OCI-LY7 (cell line): ENCODE measurements at regions not wholly inside any gene's neighbourhood (a gene's known extent, or its start where the extent isn't known, plus 50 kb on each side); places are given as distances from the start of the nearest gene placed in this dataset.

Experiments
- BruUV-seq: library from RNA; stranded (reverse); fragments of 400-500 nt; replicated peaks from 2 replicates; lab custom pipeline; 2021; lab: Mats Ljungman, UMichigan
- CTCF ChIA-PET: fragments of 300-600 bp; sonication (Branson Sonifier 250); formaldehyde crosslinking; loops from one replicate; lab custom pipeline; 2022; ENCODE audit warnings: antibody characterized with exemption; ENCODE audit not compliant: unreplicated experiment; lab: Charles Lee
- POLR2A ChIA-PET: fragments of 300-600 bp; sonication (Branson Sonifier 250); formaldehyde crosslinking; loops from one replicate; lab custom pipeline; 2022; ENCODE audit warnings: antibody characterized with exemption; lab: Charles Lee
- DNase-seq: peaks from one replicate; pipeline ENCODE4 v3.0.0-alpha.2; 2015; ENCODE audit warnings: low spot score
- H2AFZ ChIP-seq: fragments of 200-600 bp; sonication (generic), shearing (Covaris generic); 2 replicates; pipeline ENCODE4 v1.6.1; 2014; ENCODE audit warnings: mild to moderate bottlenecking, antibody characterized with exemption, low read length, moderate library complexity
- H3K27ac ChIP-seq: fragments of 200-600 bp; sonication (generic); 2 replicates; pipeline ENCODE4 v1.5.1; 2014; ENCODE audit warnings: mixed run types, low read depth, mild to moderate bottlenecking, moderate library complexity, low read length, inconsistent platforms; ENCODE audit not compliant: poor library complexity, severe bottlenecking
- H3K36me3 ChIP-seq: fragments of 200-600 bp; sonication (generic); 2 replicates; pipeline ENCODE4 v1.6.1; 2014; ENCODE audit warnings: mild to moderate bottlenecking, antibody characterized with exemption, low read length, moderate library complexity, mixed read lengths; ENCODE audit not compliant: insufficient read depth
- H3K4me1 ChIP-seq: fragments of 200-600 bp; sonication (generic); 2 replicates; pipeline ENCODE4 v1.5.1; 2014; ENCODE audit warnings: mild to moderate bottlenecking, low read length; ENCODE audit not compliant: insufficient read depth, poor library complexity, severe bottlenecking
- H3K4me2 ChIP-seq: fragments of 200-600 bp; sonication (generic); 2 replicates; pipeline ENCODE4 v1.6.1; 2014; ENCODE audit warnings: mild to moderate bottlenecking, low read length
- H3K4me3 ChIP-seq: fragments of 200-600 bp; sonication (generic); 2 replicates; pipeline ENCODE4 v1.5.1; 2014; ENCODE audit warnings: mild to moderate bottlenecking, low read depth, low read length; ENCODE audit not compliant: poor library complexity, severe bottlenecking
- H3K79me2 ChIP-seq: fragments of 200-600 bp; sonication (generic); 2 replicates; pipeline ENCODE4 v1.6.1; 2016; ENCODE audit warnings: low read depth, mild to moderate bottlenecking, low read length, moderate library complexity, mixed read lengths; ENCODE audit not compliant: insufficient read depth
- H3K9me2 ChIP-seq: fragments of 200-600 bp; sonication (generic); 2 replicates; pipeline ENCODE4 v1.6.1; 2016; ENCODE audit warnings: mild to moderate bottlenecking, low read length, mixed read lengths; ENCODE audit not compliant: insufficient read depth
- H3K9me3 ChIP-seq: fragments of 200-600 bp; sonication (generic); 2 replicates; pipeline ENCODE4 v1.6.1; 2014; ENCODE audit warnings: mild to moderate bottlenecking, mixed run types, low read length, mixed read lengths
- H4K20me1 ChIP-seq: fragments of 200-600 bp; sonication (generic); 2 replicates; pipeline ENCODE4 v1.6.1; 2014; ENCODE audit warnings: mild to moderate bottlenecking, antibody characterized with exemption, low read length, moderate library complexity, mixed read lengths; ENCODE audit not compliant: insufficient read depth
- EZH2phosphoT487 ChIP-seq: fragments of 200-600 bp; sonication (generic); IDR thresholded peaks from 2 replicates; pipeline ENCODE4 v1.6.1; 2018; ENCODE audit warnings: low read depth, borderline replicate concordance, mild to moderate bottlenecking, mixed run types, antibody characterized with exemption, low read length, moderate library complexity, mixed read lengths
- intact Hi-C: fragments of 100-400 bp; cut with micrococcal nuclease; formaldehyde crosslinking; loops from one replicate; pipeline ENCODE4 v1.10.0; 2022; ENCODE audit not compliant: unreplicated experiment
- TF ChIP-seq, protein P1 (sequence below): fragments of 200-600 bp; sonication (generic); conservative IDR thresholded peaks from 2 replicates; pipeline ENCODE4 v1.5.1; 2014; ENCODE audit warnings: mild to moderate bottlenecking, antibody characterized with exemption, low read length, moderate library complexity, mixed read lengths

DNA sequence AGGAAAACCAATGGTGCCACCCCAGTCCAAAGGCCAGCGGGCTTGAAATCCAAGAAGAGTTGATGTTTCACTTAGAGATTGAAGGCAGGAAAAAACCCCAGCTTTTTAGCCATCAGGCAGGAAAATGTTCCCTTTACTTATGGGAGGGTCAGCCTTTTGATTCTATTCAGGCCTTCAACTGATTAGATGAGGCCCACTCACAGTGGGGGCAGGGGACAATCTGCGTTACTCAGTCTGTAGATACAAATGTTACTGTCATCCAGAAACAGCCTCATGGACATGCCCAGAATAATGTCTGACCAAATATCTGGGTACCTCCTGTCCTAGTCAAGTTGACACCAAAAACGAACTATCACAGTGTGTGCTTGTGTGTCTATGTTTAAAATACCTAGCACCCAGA lies 121.2 kb upstream of the KCNQ5 start:
- CTCF ChIA-PET, result no interaction called here
- Histone ChIP-seq H3K9me3 (no peaks in the 10 kb centered on the region), H3K4me2 (no peak overlapping the region), H3K4me3 (no peak overlapping the region), H3K79me2 (no peaks in the 10 kb centered on the region), H3K4me1 (no peaks in the 10 kb centered on the region), H3K27ac (no peak overlapping the region), H3K9me2 (no peaks in the 10 kb centered on the region), H3K36me3 (no peaks in the 10 kb centered on the region), H4K20me1 (no peaks in the 10 kb centered on the region), H2AFZ (no peak overlapping the region)
- DNase-seq, result no peak
- BruUV-seq, result no TSS peak
- POLR2A ChIA-PET, result no interaction called here
- intact Hi-C loops, result no loop called here
- no peak for TF ChIP-seq EZH2phosphoT487
- TF ChIP-seq, protein P1, sequence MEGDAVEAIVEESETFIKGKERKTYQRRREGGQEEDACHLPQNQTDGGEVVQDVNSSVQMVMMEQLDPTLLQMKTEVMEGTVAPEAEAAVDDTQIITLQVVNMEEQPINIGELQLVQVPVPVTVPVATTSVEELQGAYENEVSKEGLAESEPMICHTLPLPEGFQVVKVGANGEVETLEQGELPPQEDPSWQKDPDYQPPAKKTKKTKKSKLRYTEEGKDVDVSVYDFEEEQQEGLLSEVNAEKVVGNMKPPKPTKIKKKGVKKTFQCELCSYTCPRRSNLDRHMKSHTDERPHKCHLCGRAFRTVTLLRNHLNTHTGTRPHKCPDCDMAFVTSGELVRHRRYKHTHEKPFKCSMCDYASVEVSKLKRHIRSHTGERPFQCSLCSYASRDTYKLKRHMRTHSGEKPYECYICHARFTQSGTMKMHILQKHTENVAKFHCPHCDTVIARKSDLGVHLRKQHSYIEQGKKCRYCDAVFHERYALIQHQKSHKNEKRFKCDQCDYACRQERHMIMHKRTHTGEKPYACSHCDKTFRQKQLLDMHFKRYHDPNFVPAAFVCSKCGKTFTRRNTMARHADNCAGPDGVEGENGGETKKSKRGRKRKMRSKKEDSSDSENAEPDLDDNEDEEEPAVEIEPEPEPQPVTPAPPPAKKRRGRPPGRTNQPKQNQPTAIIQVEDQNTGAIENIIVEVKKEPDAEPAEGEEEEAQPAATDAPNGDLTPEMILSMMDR, result no peak

DNA sequence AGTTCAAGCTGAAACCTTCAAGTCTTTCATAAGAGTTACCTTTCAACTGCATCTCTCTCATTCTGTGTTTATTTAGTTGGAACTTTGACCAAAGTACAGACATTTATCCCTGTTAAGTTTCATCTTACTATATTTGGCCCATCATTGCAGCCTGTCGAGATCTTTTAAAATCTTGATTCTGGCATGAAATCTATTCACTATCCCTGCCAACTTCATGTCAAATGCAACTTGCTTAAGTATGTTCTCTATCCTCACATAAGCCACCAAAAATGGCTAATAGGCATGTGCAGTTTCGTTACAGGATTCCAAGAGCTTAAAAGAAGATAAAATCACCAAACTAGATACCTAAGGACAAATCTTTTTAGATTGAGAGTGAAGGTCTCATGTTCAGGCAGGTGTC lies 117.5 kb upstream of the KCNQ5 start:
- CTCF ChIA-PET, result no interaction called here

GRCh38 chr6:72505446-72505845 lies 116.4 kb upstream of the KCNQ5 start:
- H3K36me3 ChIP-seq, result no peaks in the 10 kb centered on the region
- H4K20me1 ChIP-seq, result no peaks in the 10 kb centered on the region
- DNase-seq, result no peak
- ChIA-PET POLR2A (interaction anchor here (0.7 to 1.1 kb wide), 2 partner anchors 14 to 28 kb away, joined by 3 to 4 read pairs; no protein-coding TSS in a partner anchor), CTCF (no interaction called here)
- H3K79me2 ChIP-seq, result no peaks in the 10 kb centered on the region
- H3K9me3 ChIP-seq, result no peaks in the 10 kb centered on the region
- H3K9me2 ChIP-seq, result no peaks in the 10 kb centered on the region
- TF ChIP-seq EZH2phosphoT487, result no peak
- TF ChIP-seq, protein P1, result no peak
- intact Hi-C loops, result no loop called here
- no peak overlapping the region for H2AFZ ChIP-seq
- H3K27ac ChIP-seq, result no peak overlapping the region
- no peaks in the 10 kb centered on the region for H3K4me1 ChIP-seq
- no peak overlapping the region for H3K4me2 ChIP-seq
- no peak overlapping the region for H3K4me3 ChIP-seq
- no TSS peak for BruUV-seq

More for the DNA sequence above, 117.5 kb upstream of the KCNQ5 start:
- H4K20me1 ChIP-seq, result no peaks in the 10 kb centered on the region
- H3K9me3 ChIP-seq, result no peaks in the 10 kb centered on the region
- POLR2A ChIA-PET, result interaction anchor here (1.1 kb wide), 1 partner anchor 29 kb away, joined by 4 read pairs; no protein-coding TSS in a partner anchor
- TF ChIP-seq EZH2phosphoT487, result no peak
- TF ChIP-seq, protein P1, result no peak
- H3K9me2 ChIP-seq, result no peaks in the 10 kb centered on the region
- H3K4me2 ChIP-seq, result no peak overlapping the region
- no peak overlapping the region for H3K27ac ChIP-seq
- H2AFZ ChIP-seq, result no peak overlapping the region
- H3K4me1 ChIP-seq, result no peaks in the 10 kb centered on the region
- intact Hi-C loops, result no loop called here
- no peak overlapping the region for H3K4me3 ChIP-seq
- DNase-seq, result no peak
- BruUV-seq, result no TSS peak
- H3K79me2 ChIP-seq, result no peaks in the 10 kb centered on the region
- no peaks in the 10 kb centered on the region for H3K36me3 ChIP-seq
